ENCODE measurements at regions not wholly inside any gene's neighbourhood (a gene's known extent, or its start where the extent isn't known, plus 50 kb on each side); places are given as distances from the start of the nearest gene placed in this dataset.

- TF ChIP-seq EZH2phosphoT487 (IDR thresholded peaks at IDR 0.05; ENCODE audit: borderline replicate concordance, low read length) (no peak), EZH2 (IDR thresholded peaks at IDR 0.05; ENCODE audit: low read length, unreplicated experiment) (no peak), CTCF (conservative IDR thresholded peaks at IDR 0.05; ENCODE audit: low read depth, low read length) (no peak)
- Histone ChIP-seq H3K4me3 (ENCODE audit: low read length) (no peak overlapping the region), H3K36me3 (ENCODE audit: low read depth, low read length) (no peaks in the 10 kb centered on the region), H3K27ac (ENCODE audit: low read length) (no peak overlapping the region), H3K9me3 (ENCODE audit: low read length) (no peaks in the 10 kb centered on the region), H3K4me2 (ENCODE audit: low read length) (no peak overlapping the region), H3K9me2 (replicated peaks; ENCODE audit: low read length) (no peaks in the 10 kb centered on the region), H3K9ac (ENCODE audit: low read length) (no peak overlapping the region), H3K79me2 (ENCODE audit: low read length) (no peaks in the 10 kb centered on the region), H3F3A (ENCODE audit: low read length, unreplicated experiment) (no peaks in the 10 kb centered on the region), H3K27me3 (ENCODE audit: low read length) (no peaks in the 10 kb centered on the region), H4K20me1 (ENCODE audit: low read length) (no peaks in the 10 kb centered on the region), H3K4me1 (ENCODE audit: insufficient read depth, low read length) (no peaks in the 10 kb centered on the region), H2AFZ (ENCODE audit: low read length) (no peak overlapping the region)
- DNase-seq = no peak
- intact Hi-C loops (cut with micrococcal nuclease) = loop anchor here (5.0 kb wide), 1 partner anchor 584 kb away; no protein-coding TSS in a partner anchor
- no TSS peak for BruUV-seq (replicated peaks)
- ChIA-PET POLR2A (ENCODE audit: unreplicated experiment) (no interaction called here), CTCF (interaction anchor here (0.7 kb wide), 1 partner anchor 81 kb away, joined by 3 read pairs; no protein-coding TSS in a partner anchor)
- peak; percentile 22; the same call in 1 of the 2 replicates for ATAC-seq
These were observed 56.1 kb upstream of the GATA6 start for GRCh38 chr18:22113144-22113844.

- ATAC-seq (peak; percentile 69), DNase-seq (peak; percentile 46)
- TF ChIP-seq EZH2phosphoT487 (IDR thresholded peaks at IDR 0.05; ENCODE audit: borderline replicate concordance, low read length) = no peak
- TF ChIP-seq CTCF (conservative IDR thresholded peaks at IDR 0.05; ENCODE audit: low read depth, low read length) = no peak
- TF ChIP-seq EZH2 (IDR thresholded peaks at IDR 0.05; ENCODE audit: low read length, unreplicated experiment) = no peak
- Histone ChIP-seq H3K9me2 (replicated peaks; ENCODE audit: low read length) (no peaks in the 10 kb centered on the region), H3K4me2 (ENCODE audit: low read length) (no peak overlapping the region), H3K27me3 (ENCODE audit: low read length) (no peaks in the 10 kb centered on the region), H3F3A (ENCODE audit: low read length, unreplicated experiment) (no peaks in the 10 kb centered on the region), H3K27ac (ENCODE audit: low read length) (no peak overlapping the region), H3K9ac (ENCODE audit: low read length) (no peak overlapping the region), H3K9me3 (ENCODE audit: low read length) (no peaks in the 10 kb centered on the region), H3K4me3 (ENCODE audit: low read length) (no peak overlapping the region), H3K79me2 (ENCODE audit: low read length) (no peaks in the 10 kb centered on the region), H3K36me3 (ENCODE audit: low read depth, low read length) (no peaks in the 10 kb centered on the region), H2AFZ (ENCODE audit: low read length) (no peak overlapping the region; the same call in 1 of the 2 replicates), H3K4me1 (ENCODE audit: insufficient read depth, low read length) (no peaks in the 10 kb centered on the region), H4K20me1 (ENCODE audit: low read length) (no peaks in the 10 kb centered on the region)
- intact Hi-C loops (cut with micrococcal nuclease) = loop anchor here (5.0 kb wide), 1 partner anchor 583 kb away; no protein-coding TSS in a partner anchor
- POLR2A ChIA-PET (ENCODE audit: unreplicated experiment) = no interaction called here
- CTCF ChIA-PET = no interaction called here
- no TSS peak for BruUV-seq (replicated peaks)
These were observed 54.7 kb upstream of the GATA6 start for GRCh38 chr18:22114526-22115321.
